Osteocyte (in vitro differentiated cells): ENCODE measurements at regions not wholly inside any gene's neighbourhood (a gene's known extent, or its start where the extent isn't known, plus 50 kb on each side); places are given as distances from the start of the nearest gene placed in this dataset.

Experiments used
- DNase-seq: peaks from one replicate; pipeline ENCODE4 v3.0.0; 2021; ENCODE audit warnings: mixed read lengths; ENCODE audit not compliant: unreplicated experiment; ENCODE audit errors: extremely low spot score
- H3K27ac Mint-ChIP-seq: one replicate; pipeline ENCODE4 v1.8.0; 2021; ENCODE audit warnings: mild to moderate bottlenecking, mixed read lengths; ENCODE audit not compliant: unreplicated experiment
- H3K27me3 Mint-ChIP-seq: one replicate; pipeline ENCODE4 v1.8.0; 2021; ENCODE audit warnings: mixed read lengths; ENCODE audit not compliant: unreplicated experiment
- H3K36me3 Mint-ChIP-seq: one replicate; pipeline ENCODE4 v1.8.0; 2021; ENCODE audit warnings: mixed read lengths; ENCODE audit not compliant: unreplicated experiment
- H3K4me1 Mint-ChIP-seq: one replicate; pipeline ENCODE4 v1.8.0; 2021; ENCODE audit warnings: mixed read lengths; ENCODE audit not compliant: unreplicated experiment
- H3K4me3 Mint-ChIP-seq: one replicate; pipeline ENCODE4 v1.8.0; 2021; ENCODE audit warnings: mild to moderate bottlenecking, moderate library complexity, mixed read lengths; ENCODE audit not compliant: unreplicated experiment
- H3K9me3 Mint-ChIP-seq: one replicate; pipeline ENCODE4 v1.8.0; 2021; ENCODE audit warnings: mixed read lengths; ENCODE audit not compliant: unreplicated experiment
- TF ChIP-seq, protein P1 (sequence below): fragments of 200-600 bp; sonication (generic); IDR thresholded peaks from 2 replicates; pipeline ENCODE4 v1.5.0; 2021; ENCODE audit warnings: antibody characterized with exemption, mild to moderate bottlenecking, moderate library complexity

DNA sequence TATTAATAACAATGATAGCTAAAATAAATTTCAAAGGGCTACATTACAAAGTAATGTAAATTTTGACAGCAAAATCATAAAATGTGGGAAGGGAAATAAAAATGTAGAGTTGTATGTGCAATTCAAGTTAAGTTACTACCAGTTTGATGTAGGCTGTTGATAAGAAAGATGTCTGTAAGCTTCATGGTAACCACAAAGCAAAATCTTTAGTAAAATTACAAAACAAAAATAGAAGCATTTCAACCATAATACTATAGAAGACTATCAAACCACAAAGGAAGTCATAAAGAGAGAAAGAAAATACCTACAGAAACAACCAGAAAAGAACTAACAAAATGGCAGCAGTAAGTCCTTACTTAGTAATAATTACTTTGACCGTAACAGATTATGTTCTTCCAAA is 99.1 kb downstream of the C7orf25 start:
- DNase-seq, result no peak
- no peaks in the 10 kb centered on the region for H3K4me1 Mint-ChIP-seq
- TF ChIP-seq, protein P1, sequence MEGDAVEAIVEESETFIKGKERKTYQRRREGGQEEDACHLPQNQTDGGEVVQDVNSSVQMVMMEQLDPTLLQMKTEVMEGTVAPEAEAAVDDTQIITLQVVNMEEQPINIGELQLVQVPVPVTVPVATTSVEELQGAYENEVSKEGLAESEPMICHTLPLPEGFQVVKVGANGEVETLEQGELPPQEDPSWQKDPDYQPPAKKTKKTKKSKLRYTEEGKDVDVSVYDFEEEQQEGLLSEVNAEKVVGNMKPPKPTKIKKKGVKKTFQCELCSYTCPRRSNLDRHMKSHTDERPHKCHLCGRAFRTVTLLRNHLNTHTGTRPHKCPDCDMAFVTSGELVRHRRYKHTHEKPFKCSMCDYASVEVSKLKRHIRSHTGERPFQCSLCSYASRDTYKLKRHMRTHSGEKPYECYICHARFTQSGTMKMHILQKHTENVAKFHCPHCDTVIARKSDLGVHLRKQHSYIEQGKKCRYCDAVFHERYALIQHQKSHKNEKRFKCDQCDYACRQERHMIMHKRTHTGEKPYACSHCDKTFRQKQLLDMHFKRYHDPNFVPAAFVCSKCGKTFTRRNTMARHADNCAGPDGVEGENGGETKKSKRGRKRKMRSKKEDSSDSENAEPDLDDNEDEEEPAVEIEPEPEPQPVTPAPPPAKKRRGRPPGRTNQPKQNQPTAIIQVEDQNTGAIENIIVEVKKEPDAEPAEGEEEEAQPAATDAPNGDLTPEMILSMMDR, result no peak
- no peaks in the 10 kb centered on the region for H3K36me3 Mint-ChIP-seq
- H3K4me3 Mint-ChIP-seq, result no peak overlapping the region
- H3K27me3 Mint-ChIP-seq, result peaks cover 76% of the 10 kb centered on the region
- peaks cover 17% of the 10 kb centered on the region for H3K9me3 Mint-ChIP-seq
- no peak overlapping the region for H3K27ac Mint-ChIP-seq

DNA sequence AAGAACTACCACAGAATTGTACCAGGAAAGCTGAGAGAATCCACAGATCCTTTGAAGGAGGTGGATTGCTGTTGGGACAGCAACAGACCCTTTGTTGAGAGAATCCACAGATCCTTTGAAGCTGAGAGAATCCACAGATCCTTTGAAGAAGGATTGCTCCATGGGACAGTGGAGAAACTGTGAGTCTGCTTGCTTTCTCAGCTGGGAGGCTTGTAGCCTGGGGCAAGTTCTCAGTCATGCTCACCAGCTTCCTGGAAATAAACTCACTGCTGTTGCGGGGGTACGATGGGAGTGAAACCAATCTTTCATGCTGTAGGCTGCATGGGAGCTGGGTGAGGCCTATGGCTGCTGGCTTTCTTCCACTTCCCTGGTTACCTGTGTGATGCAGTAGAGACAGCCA is 106.3 kb downstream of the C7orf25 start:
- H3K27ac Mint-ChIP-seq, result no peak overlapping the region
- no peak overlapping the region for H3K4me3 Mint-ChIP-seq
- H3K9me3 Mint-ChIP-seq, result peaks cover 26% of the 10 kb centered on the region
- peaks cover 3% of the 10 kb centered on the region for H3K36me3 Mint-ChIP-seq
- no peaks in the 10 kb centered on the region for H3K4me1 Mint-ChIP-seq
- no peak for DNase-seq
- TF ChIP-seq, protein P1, result no peak
- peaks cover 60% of the 10 kb centered on the region for H3K27me3 Mint-ChIP-seq

GRCh38 chr7:42794673-42795072 is 117.2 kb downstream of the C7orf25 start:
- DNase-seq, result no peak
- TF ChIP-seq, protein P1, result no peak
- H3K4me1 Mint-ChIP-seq, result no peaks in the 10 kb centered on the region
- peaks cover 69% of the 10 kb centered on the region for H3K27me3 Mint-ChIP-seq
- no peaks in the 10 kb centered on the region for H3K36me3 Mint-ChIP-seq
- H3K27ac Mint-ChIP-seq, result no peak overlapping the region
- no peak overlapping the region for H3K4me3 Mint-ChIP-seq
- no peaks in the 10 kb centered on the region for H3K9me3 Mint-ChIP-seq

- Mint-ChIP-seq H3K4me3 (no peak overlapping the region), H3K27ac (no peak overlapping the region), H3K4me1 (no peaks in the 10 kb centered on the region), H3K9me3 (no peaks in the 10 kb centered on the region), H3K36me3 (no peaks in the 10 kb centered on the region), H3K27me3 (peaks cover 54% of the 10 kb centered on the region)
- TF ChIP-seq, protein P1, result no peak
- no peak for DNase-seq
Measured at GRCh38 chr7:42792841-42793240, 119.0 kb downstream of the C7orf25 start.

DNA sequence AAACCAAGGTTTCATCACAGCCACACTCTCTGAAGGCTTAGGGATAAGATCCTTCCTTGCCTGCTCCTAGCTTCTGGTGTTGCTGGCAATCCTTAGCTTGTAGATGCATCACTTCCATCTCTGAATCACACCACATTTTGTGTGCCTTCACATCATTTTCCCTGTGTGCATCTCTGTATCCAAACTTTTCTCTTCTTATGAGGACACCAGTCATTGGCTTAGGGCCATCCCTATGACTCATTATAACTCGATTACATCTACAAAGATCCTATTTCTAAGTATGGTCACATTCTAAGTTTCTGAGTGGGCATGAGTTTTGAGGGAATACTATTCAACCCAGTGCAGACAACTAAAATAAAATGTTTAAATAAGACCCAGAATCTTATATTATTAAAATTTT is 121.7 kb downstream of the C7orf25 start:
- Mint-ChIP-seq H3K36me3 (no peaks in the 10 kb centered on the region), H3K4me1 (no peaks in the 10 kb centered on the region), H3K9me3 (no peaks in the 10 kb centered on the region), H3K27me3 (peaks cover 54% of the 10 kb centered on the region), H3K27ac (no peak overlapping the region), H3K4me3 (no peak overlapping the region)
- no peak for DNase-seq
- TF ChIP-seq, protein P1, result no peak
